ENCODE measurements at regions not wholly inside any gene's neighbourhood (a gene's known extent, or its start where the extent isn't known, plus 50 kb on each side); places are given as distances from the start of the nearest gene placed in this dataset.

DNA sequence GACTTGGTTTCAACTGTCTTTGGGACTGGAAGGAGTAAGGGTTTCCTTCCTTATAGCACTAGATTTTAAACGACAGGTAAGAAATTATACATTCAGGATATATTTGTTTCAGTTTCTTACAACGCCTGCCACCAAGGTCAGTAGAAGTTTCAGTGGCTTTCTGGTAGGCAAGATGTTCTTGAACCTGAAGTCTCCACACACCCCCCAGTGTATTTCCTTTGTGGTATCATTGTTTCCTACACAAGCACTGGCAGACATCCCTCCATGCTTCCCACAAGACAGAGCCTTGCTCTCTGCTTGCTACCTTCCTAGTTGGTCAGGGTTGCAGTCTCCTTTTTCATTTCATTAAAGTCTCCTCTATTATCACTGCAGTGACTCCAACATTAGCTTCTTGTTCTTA is 283.1 kb downstream of the FLRT2 start:
- H3K4me3 ChIP-seq (ENCODE audit: low read length) = no peak overlapping the region
- no peak overlapping the region for H3K4me2 ChIP-seq (ENCODE audit: low read length)

DNA sequence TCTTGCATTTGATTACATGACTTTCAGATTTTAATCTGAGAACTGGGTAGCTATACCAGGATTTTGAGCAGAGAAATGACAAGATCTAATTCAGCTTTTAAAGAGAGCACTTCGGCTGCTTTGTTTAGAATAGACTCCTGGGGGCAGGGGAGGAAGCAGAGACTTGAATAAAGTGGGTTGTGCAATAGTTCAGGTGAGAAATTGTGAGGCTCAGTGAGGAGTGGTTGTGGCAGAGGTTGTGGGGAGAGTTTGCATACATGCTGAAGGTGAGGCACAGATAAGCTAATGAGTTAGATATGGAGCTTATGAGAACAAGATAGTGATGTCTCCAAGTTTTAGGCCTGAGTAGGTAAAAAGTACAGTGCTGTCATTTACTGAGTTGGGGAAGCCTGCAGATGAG is 281.4 kb downstream of the FLRT2 start:
- no peaks in the 10 kb centered on the region for H3K27me3 ChIP-seq (ENCODE audit: control insufficient read depth, low read length)
- TF ChIP-seq EZH2phosphoT487 (IDR thresholded peaks at IDR 0.05; ENCODE audit: borderline replicate concordance, low read length) = no peak
- TF ChIP-seq, protein P1, sequence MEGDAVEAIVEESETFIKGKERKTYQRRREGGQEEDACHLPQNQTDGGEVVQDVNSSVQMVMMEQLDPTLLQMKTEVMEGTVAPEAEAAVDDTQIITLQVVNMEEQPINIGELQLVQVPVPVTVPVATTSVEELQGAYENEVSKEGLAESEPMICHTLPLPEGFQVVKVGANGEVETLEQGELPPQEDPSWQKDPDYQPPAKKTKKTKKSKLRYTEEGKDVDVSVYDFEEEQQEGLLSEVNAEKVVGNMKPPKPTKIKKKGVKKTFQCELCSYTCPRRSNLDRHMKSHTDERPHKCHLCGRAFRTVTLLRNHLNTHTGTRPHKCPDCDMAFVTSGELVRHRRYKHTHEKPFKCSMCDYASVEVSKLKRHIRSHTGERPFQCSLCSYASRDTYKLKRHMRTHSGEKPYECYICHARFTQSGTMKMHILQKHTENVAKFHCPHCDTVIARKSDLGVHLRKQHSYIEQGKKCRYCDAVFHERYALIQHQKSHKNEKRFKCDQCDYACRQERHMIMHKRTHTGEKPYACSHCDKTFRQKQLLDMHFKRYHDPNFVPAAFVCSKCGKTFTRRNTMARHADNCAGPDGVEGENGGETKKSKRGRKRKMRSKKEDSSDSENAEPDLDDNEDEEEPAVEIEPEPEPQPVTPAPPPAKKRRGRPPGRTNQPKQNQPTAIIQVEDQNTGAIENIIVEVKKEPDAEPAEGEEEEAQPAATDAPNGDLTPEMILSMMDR (IDR thresholded peaks at IDR 0.05; ENCODE audit: low read depth, low read length, poor library complexity, severe bottlenecking) = no peak
- H3K9me2 ChIP-seq (replicated peaks; ENCODE audit: control insufficient read depth, low read length) = no peaks in the 10 kb centered on the region; the same call in 1 of the 2 replicates
- H3K9me3 ChIP-seq (ENCODE audit: control insufficient read depth, insufficient read depth, low read length) = no peaks in the 10 kb centered on the region
- H3K4me1 ChIP-seq (ENCODE audit: control insufficient read depth, low read length) = no peaks in the 10 kb centered on the region
- H3K4me2 ChIP-seq (ENCODE audit: low read length) = no peak overlapping the region
- no peaks in the 10 kb centered on the region for H3K79me2 ChIP-seq (ENCODE audit: control insufficient read depth, low read length)
- no peaks in the 10 kb centered on the region for H4K20me1 ChIP-seq (ENCODE audit: control insufficient read depth, insufficient read depth, low read depth, low read length)
- H3K36me3 ChIP-seq (ENCODE audit: control insufficient read depth, low read length) = no peaks in the 10 kb centered on the region
- H3K27ac ChIP-seq (ENCODE audit: low read depth, low read length) = no peak overlapping the region
- no peaks in the 10 kb centered on the region for H3F3A ChIP-seq (ENCODE audit: control insufficient read depth, insufficient read depth)
- no peak overlapping the region for H3K4me3 ChIP-seq (ENCODE audit: low read length)

More for the DNA sequence above, 283.1 kb downstream of the FLRT2 start:
- H3F3A ChIP-seq (ENCODE audit: control insufficient read depth, insufficient read depth) = no peaks in the 10 kb centered on the region
- no peaks in the 10 kb centered on the region for H4K20me1 ChIP-seq (ENCODE audit: control insufficient read depth, insufficient read depth, low read depth, low read length)
- H3K79me2 ChIP-seq (ENCODE audit: control insufficient read depth, low read length) = no peaks in the 10 kb centered on the region
- H3K4me1 ChIP-seq (ENCODE audit: control insufficient read depth, low read length) = no peaks in the 10 kb centered on the region
- no peaks in the 10 kb centered on the region; the same call in 1 of the 2 replicates for H3K9me2 ChIP-seq (replicated peaks; ENCODE audit: control insufficient read depth, low read length)
- no peak overlapping the region for H3K27ac ChIP-seq (ENCODE audit: low read depth, low read length)
- TF ChIP-seq EZH2phosphoT487 (IDR thresholded peaks at IDR 0.05; ENCODE audit: borderline replicate concordance, low read length) = no peak
- TF ChIP-seq, protein P1 (IDR thresholded peaks at IDR 0.05; ENCODE audit: low read depth, low read length, poor library complexity, severe bottlenecking) = no peak
- no peaks in the 10 kb centered on the region for H3K27me3 ChIP-seq (ENCODE audit: control insufficient read depth, low read length)
- H3K36me3 ChIP-seq (ENCODE audit: control insufficient read depth, low read length) = no peaks in the 10 kb centered on the region
- H3K9me3 ChIP-seq (ENCODE audit: control insufficient read depth, insufficient read depth, low read length) = peaks cover 3% of the 10 kb centered on the region; the same call in 1 of the 2 replicates

DNA sequence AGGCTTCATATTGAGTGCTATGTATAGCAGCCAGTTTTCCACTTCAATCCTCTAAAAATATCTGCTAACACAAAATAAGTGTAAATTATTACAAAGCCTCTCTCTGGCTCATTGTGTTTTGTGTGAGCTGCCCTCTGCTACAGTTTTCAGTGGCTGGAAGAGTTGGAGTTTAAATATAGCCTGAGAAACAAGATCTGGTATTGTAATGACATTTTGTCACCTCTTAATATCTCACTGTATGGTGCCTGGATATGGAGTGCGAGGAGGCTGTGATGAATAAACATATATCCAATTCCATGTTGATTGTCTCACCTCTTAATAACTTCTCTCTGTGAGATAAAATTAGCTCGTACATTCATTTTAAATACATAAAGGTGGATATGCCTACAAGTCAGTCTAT is 269.7 kb downstream of the FLRT2 start:
- no peaks in the 10 kb centered on the region for H3K9me2 ChIP-seq (replicated peaks; ENCODE audit: control insufficient read depth, low read length)
- H3K9me3 ChIP-seq (ENCODE audit: control insufficient read depth, insufficient read depth, low read length) = no peaks in the 10 kb centered on the region
- H3K4me2 ChIP-seq (ENCODE audit: low read length) = no peak overlapping the region
- no peaks in the 10 kb centered on the region for H4K20me1 ChIP-seq (ENCODE audit: control insufficient read depth, insufficient read depth, low read depth, low read length)
- no peak overlapping the region for H3K27ac ChIP-seq (ENCODE audit: low read depth, low read length)
- no peaks in the 10 kb centered on the region for H3F3A ChIP-seq (ENCODE audit: control insufficient read depth, insufficient read depth)
- TF ChIP-seq EZH2phosphoT487 (IDR thresholded peaks at IDR 0.05; ENCODE audit: borderline replicate concordance, low read length) = no peak
- TF ChIP-seq, protein P1 (IDR thresholded peaks at IDR 0.05; ENCODE audit: low read depth, low read length, poor library complexity, severe bottlenecking) = no peak
- H3K27me3 ChIP-seq (ENCODE audit: control insufficient read depth, low read length) = no peaks in the 10 kb centered on the region
- no peaks in the 10 kb centered on the region for H3K79me2 ChIP-seq (ENCODE audit: control insufficient read depth, low read length)
- H3K36me3 ChIP-seq (ENCODE audit: control insufficient read depth, low read length) = no peaks in the 10 kb centered on the region
- H3K4me3 ChIP-seq (ENCODE audit: low read length) = no peak overlapping the region
- H3K4me1 ChIP-seq (ENCODE audit: control insufficient read depth, low read length) = no peaks in the 10 kb centered on the region
